BJ (cell line): ENCODE measurements at regions not wholly inside any gene's neighbourhood (a gene's known extent, or its start where the extent isn't known, plus 50 kb on each side); places are given as distances from the start of the nearest gene placed in this dataset.

Experiments
- CTCF ChIA-PET: fragments of 350-600 bp; formaldehyde crosslinking; extraction: SDS; loops from one replicate; lab custom pipeline; 2021; ENCODE audit warnings: antibody characterized with exemption, inconsistent platforms; lab: Yijun Ruan, JAX
- POLR2A ChIA-PET: fragments of 300-600 bp; sonication (Branson Sonifier 250); formaldehyde crosslinking; extraction: SDS; loops from one replicate; lab custom pipeline; 2021; ENCODE audit warnings: antibody characterized with exemption; lab: Charles Lee
- DNase-seq: peaks from one replicate; pipeline ENCODE4 v3.0.0-alpha.2; 2011; ENCODE audit warnings: low read depth
- H3K27me3 ChIP-seq: 2 replicates; pipeline ENCODE4 v1.6.0; 2011; ENCODE audit warnings: low read length; ENCODE audit not compliant: control insufficient read depth, insufficient read depth
- H3K36me3 ChIP-seq: 2 replicates; pipeline ENCODE4 v1.5.1; 2011; ENCODE audit warnings: low read length; ENCODE audit not compliant: control insufficient read depth, insufficient read depth
- H3K4me3 ChIP-seq: 2 replicates; pipeline ENCODE4 v1.5.1; 2011; ENCODE audit warnings: low read depth, mild to moderate bottlenecking, control low read depth, low read length
- TF ChIP-seq, protein P1 (sequence below): IDR thresholded peaks from 2 replicates; pipeline ENCODE4 v1.5.1; 2011; ENCODE audit warnings: low read depth, mild to moderate bottlenecking, control low read depth, inconsistent platforms, low read length, moderate library complexity; ENCODE audit not compliant: insufficient read depth

DNA sequence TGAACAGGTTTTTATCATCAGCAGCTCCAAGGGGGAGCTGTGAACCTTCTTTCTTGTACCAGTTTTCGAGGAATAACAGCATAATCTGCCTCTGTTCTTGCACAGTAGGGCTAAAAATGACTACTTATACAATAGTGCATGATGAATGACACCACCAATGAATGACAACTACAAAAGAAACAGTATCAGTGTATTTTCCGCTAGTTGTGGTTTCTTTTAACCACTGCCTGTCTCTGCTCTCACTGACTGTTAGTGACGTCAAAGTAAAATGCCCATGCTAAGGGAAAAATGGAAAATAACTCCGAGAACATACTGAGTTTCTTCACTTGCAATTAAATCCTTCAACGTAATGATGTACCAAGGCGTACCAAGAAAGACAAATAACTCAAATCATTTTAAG, 294.9 kb downstream of the MAP2K6 start:
- CTCF ChIA-PET, result interaction anchor here (0.9 kb wide), 1 partner anchor 16 kb away, joined by 3 read pairs; no protein-coding TSS in a partner anchor
- POLR2A ChIA-PET, result no interaction called here

DNA sequence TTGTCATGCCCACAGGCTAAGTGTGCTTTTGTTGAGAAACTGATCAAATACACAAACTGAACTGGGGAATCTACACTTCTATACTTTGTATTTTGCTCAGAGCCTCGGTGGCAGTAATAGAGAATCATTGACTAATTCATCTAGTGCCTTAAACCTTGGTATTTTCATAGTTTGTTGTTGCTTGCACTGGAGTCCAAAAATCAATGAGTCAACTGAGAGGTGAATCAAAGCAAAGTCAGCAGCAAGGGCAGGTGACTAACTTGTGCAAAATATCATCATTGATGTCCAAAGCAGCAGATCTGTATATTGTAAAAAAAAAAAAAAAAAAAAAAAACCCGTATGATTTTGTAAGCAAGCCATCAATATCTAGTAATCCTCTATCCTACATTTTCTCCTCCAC, 296.4 kb downstream of the MAP2K6 start:
- Histone ChIP-seq H3K36me3 (no peaks in the 10 kb centered on the region), H3K27me3 (no peaks in the 10 kb centered on the region), H3K4me3 (no peak overlapping the region)
- DNase-seq, result no peak
- ChIA-PET POLR2A (interaction anchor here (0.6 kb wide), 1 partner anchor 37 kb away, joined by 3 read pairs; no protein-coding TSS in a partner anchor), CTCF (interaction anchor here (0.9 kb wide), 1 partner anchor 12 kb away, joined by 4 read pairs; no protein-coding TSS in a partner anchor)
- TF ChIP-seq, protein P1, sequence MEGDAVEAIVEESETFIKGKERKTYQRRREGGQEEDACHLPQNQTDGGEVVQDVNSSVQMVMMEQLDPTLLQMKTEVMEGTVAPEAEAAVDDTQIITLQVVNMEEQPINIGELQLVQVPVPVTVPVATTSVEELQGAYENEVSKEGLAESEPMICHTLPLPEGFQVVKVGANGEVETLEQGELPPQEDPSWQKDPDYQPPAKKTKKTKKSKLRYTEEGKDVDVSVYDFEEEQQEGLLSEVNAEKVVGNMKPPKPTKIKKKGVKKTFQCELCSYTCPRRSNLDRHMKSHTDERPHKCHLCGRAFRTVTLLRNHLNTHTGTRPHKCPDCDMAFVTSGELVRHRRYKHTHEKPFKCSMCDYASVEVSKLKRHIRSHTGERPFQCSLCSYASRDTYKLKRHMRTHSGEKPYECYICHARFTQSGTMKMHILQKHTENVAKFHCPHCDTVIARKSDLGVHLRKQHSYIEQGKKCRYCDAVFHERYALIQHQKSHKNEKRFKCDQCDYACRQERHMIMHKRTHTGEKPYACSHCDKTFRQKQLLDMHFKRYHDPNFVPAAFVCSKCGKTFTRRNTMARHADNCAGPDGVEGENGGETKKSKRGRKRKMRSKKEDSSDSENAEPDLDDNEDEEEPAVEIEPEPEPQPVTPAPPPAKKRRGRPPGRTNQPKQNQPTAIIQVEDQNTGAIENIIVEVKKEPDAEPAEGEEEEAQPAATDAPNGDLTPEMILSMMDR, result no peak

More for the DNA sequence above, 294.9 kb downstream of the MAP2K6 start:
- no peak for DNase-seq
- TF ChIP-seq, protein P1, result no peak
- Histone ChIP-seq H3K36me3 (no peaks in the 10 kb centered on the region), H3K27me3 (no peaks in the 10 kb centered on the region), H3K4me3 (no peak overlapping the region)

- no peaks in the 10 kb centered on the region for H3K36me3 ChIP-seq
- ChIA-PET POLR2A (interaction anchor here (0.6 kb wide), 1 partner anchor 36 kb away, joined by 3 read pairs; no protein-coding TSS in a partner anchor), CTCF (interaction anchor here (0.9 kb wide), 1 partner anchor 11 kb away, joined by 4 read pairs; no protein-coding TSS in a partner anchor)
- no peak for DNase-seq
- H3K27me3 ChIP-seq, result no peaks in the 10 kb centered on the region
- TF ChIP-seq, protein P1, result no peak
- no peak overlapping the region for H3K4me3 ChIP-seq
These were observed 297.0 kb downstream of the MAP2K6 start for GRCh38 chr17:69711541-69711940.

DNA sequence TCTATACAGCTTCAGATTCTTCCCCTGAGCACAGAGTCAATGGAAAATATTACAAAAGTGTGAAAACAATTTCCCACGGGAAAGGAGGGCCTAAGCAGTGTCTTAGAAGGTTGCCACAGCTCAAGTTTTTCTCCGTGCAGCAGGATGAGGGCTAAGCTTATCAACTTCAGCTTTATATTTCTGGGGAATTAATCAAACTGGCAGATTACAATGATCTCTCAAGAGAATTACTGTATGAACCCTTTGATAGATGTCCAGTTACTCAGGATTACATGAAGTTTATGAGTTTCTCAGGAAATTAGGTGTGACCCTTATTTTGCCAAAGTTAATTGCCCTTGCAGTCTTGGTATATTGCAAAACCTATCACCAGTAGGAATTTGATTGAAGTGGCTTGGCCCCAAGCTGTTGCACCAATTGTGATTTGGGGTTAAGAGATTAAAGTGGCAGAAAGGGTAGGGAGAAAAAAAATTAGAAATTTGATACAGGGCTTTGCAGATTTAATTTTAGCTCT, 298.4 kb downstream of the MAP2K6 start:
- TF ChIP-seq, protein P1, result no peak
- DNase-seq, result no peak
- Histone ChIP-seq H3K27me3 (no peaks in the 10 kb centered on the region), H3K4me3 (no peak overlapping the region), H3K36me3 (no peaks in the 10 kb centered on the region)
- ChIA-PET POLR2A (no interaction called here), CTCF (no interaction called here)

DNA sequence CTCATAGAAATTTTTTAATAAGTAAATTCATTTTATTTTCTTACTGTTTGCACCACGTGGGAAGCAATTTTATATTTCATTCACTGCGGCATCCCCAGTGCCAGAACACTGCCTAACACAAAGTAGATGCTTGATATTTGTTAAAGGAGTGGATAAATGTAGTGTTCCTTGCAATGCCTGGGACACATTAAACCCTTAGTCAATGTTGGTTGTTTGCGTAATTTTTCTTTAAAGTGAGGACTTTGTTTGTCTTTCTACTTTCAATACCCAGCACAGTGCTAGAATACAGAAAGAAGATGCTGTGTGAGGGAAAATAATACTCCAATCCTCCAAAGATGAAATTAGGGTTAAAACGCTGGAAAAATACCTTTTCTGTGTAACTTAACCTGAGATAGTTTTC, 299.3 kb downstream of the MAP2K6 start:
- H3K27me3 ChIP-seq, result no peaks in the 10 kb centered on the region
- H3K36me3 ChIP-seq, result no peaks in the 10 kb centered on the region
- ChIA-PET CTCF (no interaction called here), POLR2A (no interaction called here)
- DNase-seq, result no peak
- TF ChIP-seq, protein P1, result no peak
- no peak overlapping the region for H3K4me3 ChIP-seq
